WTC11 (cell line): ENCODE measurements at regions not wholly inside any gene's neighbourhood (a gene's known extent, or its start where the extent isn't known, plus 50 kb on each side); places are given as distances from the start of the nearest gene placed in this dataset.

Source experiments
- ATAC-seq: fragments of 200-7000 bp; cut with Tn5 transposase; 2 replicates; pipeline ENCODE4 v1.10.0; 2021; ENCODE audit warnings: mild to moderate bottlenecking, moderate library complexity
- CTCF ChIA-PET: fragments of 300-600 bp; sonication (Branson Sonifier 250); formaldehyde crosslinking; loops from one replicate; lab custom pipeline; 2021; ENCODE audit warnings: antibody characterized with exemption; lab: Charles Lee
- POLR2A ChIA-PET: fragments of 350-600 bp; sonication (Branson Sonifier 250); formaldehyde crosslinking; loops from one replicate; lab custom pipeline; 2021; ENCODE audit warnings: antibody characterized with exemption; lab: Charles Lee
- DNase-seq: peaks from one replicate; pipeline ENCODE4 v3.0.0; 2021; ENCODE audit warnings: low spot score
- H3K27ac Mint-ChIP-seq: 2 replicates; pipeline ENCODE4 v1.8.0; 2021; ENCODE audit warnings: mixed read lengths
- H3K27me3 Mint-ChIP-seq: 2 replicates; pipeline ENCODE4 v1.8.0; 2021; ENCODE audit warnings: low read depth, mild to moderate bottlenecking, moderate library complexity, mixed read lengths
- H3K36me3 Mint-ChIP-seq: 2 replicates; pipeline ENCODE4 v1.8.0; 2021; ENCODE audit warnings: mixed read lengths
- H3K4me1 Mint-ChIP-seq: 2 replicates; pipeline ENCODE4 v1.8.0; 2022; ENCODE audit warnings: mixed read lengths
- H3K4me3 Mint-ChIP-seq: 2 replicates; pipeline ENCODE4 v1.8.0; 2021; ENCODE audit warnings: mild to moderate bottlenecking, moderate library complexity, mixed read lengths
- H3K9me3 Mint-ChIP-seq: 2 replicates; pipeline ENCODE4 v1.8.0; 2021; ENCODE audit warnings: mixed read lengths
- ATF6 ChIP-seq: sonication (generic); formaldehyde crosslinking; IDR thresholded peaks from 2 replicates; pipeline ENCODE4 v1.8.1; 2023; ENCODE audit warnings: mild to moderate bottlenecking, missing genetic modification reagents
- CBFB ChIP-seq: sonication (generic); formaldehyde crosslinking; IDR thresholded peaks from 2 replicates; pipeline ENCODE4 v1.8.1; 2022; ENCODE audit warnings: mild to moderate bottlenecking, low read depth, missing genetic modification reagents
- E2F4 ChIP-seq: sonication (generic); formaldehyde crosslinking; IDR thresholded peaks from 2 replicates; pipeline ENCODE4 v1.8.1; 2022; ENCODE audit warnings: low read depth, mild to moderate bottlenecking, moderate library complexity, missing genetic modification reagents, borderline replicate concordance
- ELF4 ChIP-seq: sonication (generic); formaldehyde crosslinking; IDR thresholded peaks from 2 replicates; pipeline ENCODE4 v1.8.1; 2022; ENCODE audit warnings: low read depth, mild to moderate bottlenecking, moderate library complexity, missing genetic modification reagents
- FOXK1 ChIP-seq: sonication (generic); formaldehyde crosslinking; IDR thresholded peaks from 2 replicates; pipeline ENCODE4 v1.8.0; 2022; ENCODE audit warnings: mild to moderate bottlenecking, moderate library complexity, missing genetic modification reagents
- FOXP1 ChIP-seq: sonication (generic); formaldehyde crosslinking; IDR thresholded peaks from 2 replicates; pipeline ENCODE4 v1.8.0; 2022; ENCODE audit warnings: missing genetic modification reagents, mild to moderate bottlenecking, moderate library complexity, borderline replicate concordance
- GABPB1 ChIP-seq: sonication (generic); formaldehyde crosslinking; IDR thresholded peaks from 2 replicates; pipeline ENCODE4 v1.8.1; 2023; ENCODE audit warnings: mild to moderate bottlenecking, missing genetic modification reagents
- GTF2I ChIP-seq: fragments of 250-450 bp; sonication (Bioruptor Pico); conservative IDR thresholded peaks from 2 replicates; pipeline ENCODE4 v1.4.0; 2021; ENCODE audit warnings: mild to moderate bottlenecking
- MLX ChIP-seq: sonication (generic); formaldehyde crosslinking; IDR thresholded peaks from 2 replicates; pipeline ENCODE4 v1.8.1; 2023; ENCODE audit warnings: mild to moderate bottlenecking, missing genetic modification reagents, moderate library complexity
- NFYB ChIP-seq: sonication (generic); formaldehyde crosslinking; conservative IDR thresholded peaks from 2 replicates; pipeline ENCODE4 v1.8.0; 2022; ENCODE audit warnings: low read depth, missing genetic modification reagents
- OVOL2 ChIP-seq: fragments of 250-450 bp; sonication (Bioruptor Pico); IDR thresholded peaks from 2 replicates; pipeline ENCODE4 v1.9.0; 2021; ENCODE audit warnings: mild to moderate bottlenecking, borderline replicate concordance
- PRRX2 ChIP-seq: fragments of 250-450 bp; sonication (Bioruptor Pico); IDR thresholded peaks from 2 replicates; pipeline ENCODE4 v1.8.0; 2021; ENCODE audit warnings: mild to moderate bottlenecking
- SMAD3 ChIP-seq: sonication (generic); formaldehyde crosslinking; IDR thresholded peaks from 2 replicates; pipeline ENCODE4 v1.8.0; 2022; ENCODE audit warnings: missing genetic modification reagents, mild to moderate bottlenecking, borderline replicate concordance
- TEAD1 ChIP-seq: sonication (generic); formaldehyde crosslinking; IDR thresholded peaks from 2 replicates; pipeline ENCODE4 v1.8.0; 2022; ENCODE audit warnings: mild to moderate bottlenecking, missing genetic modification reagents
- ZNF138 ChIP-seq: sonication (generic); formaldehyde crosslinking; conservative IDR thresholded peaks from 2 replicates; pipeline ENCODE4 v1.8.1; 2022; ENCODE audit warnings: mild to moderate bottlenecking, moderate library complexity, missing genetic modification reagents
- ZNF232 ChIP-seq: sonication (generic); formaldehyde crosslinking; IDR thresholded peaks from 2 replicates; pipeline ENCODE4 v1.8.0; 2022; ENCODE audit warnings: mild to moderate bottlenecking, missing genetic modification reagents
- TF ChIP-seq, protein P1 (sequence below): sonication (generic); formaldehyde crosslinking; conservative IDR thresholded peaks from 2 replicates; pipeline ENCODE4 v1.8.1; 2022; ENCODE audit warnings: mild to moderate bottlenecking, missing genetic modification reagents
- TF ChIP-seq, protein P2 (sequence below): sonication (generic); formaldehyde crosslinking; IDR thresholded peaks from 2 replicates; pipeline ENCODE4 v1.8.0; 2022; ENCODE audit warnings: mild to moderate bottlenecking, missing genetic modification reagents
- TF ChIP-seq, protein P3 (sequence below): sonication (generic); formaldehyde crosslinking; IDR thresholded peaks from 2 replicates; pipeline ENCODE4 v1.8.1; 2023; ENCODE audit warnings: mild to moderate bottlenecking, missing genetic modification reagents, moderate library complexity

- no peak overlapping the region for H3K4me3 Mint-ChIP-seq
- ChIA-PET POLR2A (no interaction called here), CTCF (no interaction called here)
- peaks cover 55% of the 10 kb centered on the region for H3K27me3 Mint-ChIP-seq
- no peak for DNase-seq
- H3K36me3 Mint-ChIP-seq, result peaks cover 3% of the 10 kb centered on the region; the same call in 1 of the 2 replicates
- H3K9me3 Mint-ChIP-seq, result peaks cover 10% of the 10 kb centered on the region
- no peak for ATAC-seq
- no peak overlapping the region for H3K27ac Mint-ChIP-seq
- no peak for TF ChIP-seq PRRX2 (CRISPR knock-in tag)
- no peak for TF ChIP-seq FOXP1 (CRISPR knock-in tag)
- TF ChIP-seq E2F4 (CRISPR knock-in tag), result no peak
- peaks cover 28% of the 10 kb centered on the region for H3K4me1 Mint-ChIP-seq
Observed at GRCh38 chr1:242710286-242710685, 185.8 kb upstream of the PLD5 start.

GRCh38 chr1:242703467-242703866, 179.0 kb upstream of the PLD5 start:
- Mint-ChIP-seq H3K36me3 (no peaks in the 10 kb centered on the region), H3K4me1 (peaks cover 2% of the 10 kb centered on the region), H3K9me3 (no peaks in the 10 kb centered on the region), H3K27me3 (peaks cover 2% of the 10 kb centered on the region), H3K4me3 (no peak overlapping the region), H3K27ac (no peak overlapping the region)
- no peak for DNase-seq
- CTCF ChIA-PET, result no interaction called here
- POLR2A ChIA-PET, result no interaction called here
- ATAC-seq, result no peak
- no peak for TF ChIP-seq MLX
- no peak for TF ChIP-seq NFYB (CRISPR knock-in tag)
- TF ChIP-seq ATF6 (CRISPR knock-in tag), result no peak
- no peak for TF ChIP-seq CBFB (CRISPR knock-in tag)
- no peak for TF ChIP-seq FOXK1 (CRISPR knock-in tag)
- TF ChIP-seq, protein P1, sequence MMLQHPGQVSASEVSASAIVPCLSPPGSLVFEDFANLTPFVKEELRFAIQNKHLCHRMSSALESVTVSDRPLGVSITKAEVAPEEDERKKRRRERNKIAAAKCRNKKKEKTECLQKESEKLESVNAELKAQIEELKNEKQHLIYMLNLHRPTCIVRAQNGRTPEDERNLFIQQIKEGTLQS, result no peak
- TF ChIP-seq OVOL2 (CRISPR knock-in tag), result no peak
- no peak for TF ChIP-seq ELF4
- TF ChIP-seq ZNF138, result no peak
- no peak for TF ChIP-seq ZNF232
- TF ChIP-seq PRRX2 (CRISPR knock-in tag), result no peak
- TF ChIP-seq, protein P2, sequence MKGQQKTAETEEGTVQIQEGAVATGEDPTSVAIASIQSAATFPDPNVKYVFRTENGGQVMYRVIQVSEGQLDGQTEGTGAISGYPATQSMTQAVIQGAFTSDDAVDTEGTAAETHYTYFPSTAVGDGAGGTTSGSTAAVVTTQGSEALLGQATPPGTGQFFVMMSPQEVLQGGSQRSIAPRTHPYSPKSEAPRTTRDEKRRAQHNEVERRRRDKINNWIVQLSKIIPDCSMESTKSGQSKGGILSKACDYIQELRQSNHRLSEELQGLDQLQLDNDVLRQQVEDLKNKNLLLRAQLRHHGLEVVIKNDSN (CRISPR knock-in tag), result no peak
- TF ChIP-seq TEAD1 (CRISPR knock-in tag), result no peak
- TF ChIP-seq GTF2I (CRISPR knock-in tag), result no peak
- no peak for TF ChIP-seq GABPB1 (CRISPR knock-in tag)
- no peak for TF ChIP-seq SMAD3 (CRISPR knock-in tag)
- TF ChIP-seq, protein P3, sequence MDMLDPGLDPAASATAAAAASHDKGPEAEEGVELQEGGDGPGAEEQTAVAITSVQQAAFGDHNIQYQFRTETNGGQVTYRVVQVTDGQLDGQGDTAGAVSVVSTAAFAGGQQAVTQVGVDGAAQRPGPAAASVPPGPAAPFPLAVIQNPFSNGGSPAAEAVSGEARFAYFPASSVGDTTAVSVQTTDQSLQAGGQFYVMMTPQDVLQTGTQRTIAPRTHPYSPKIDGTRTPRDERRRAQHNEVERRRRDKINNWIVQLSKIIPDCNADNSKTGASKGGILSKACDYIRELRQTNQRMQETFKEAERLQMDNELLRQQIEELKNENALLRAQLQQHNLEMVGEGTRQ (CRISPR knock-in tag), result no peak
- no peak for TF ChIP-seq FOXP1 (CRISPR knock-in tag)
